HK-2 (cell line): ENCODE measurements at regions not wholly inside any gene's neighbourhood (a gene's known extent, or its start where the extent isn't known, plus 50 kb on each side); places are given as distances from the start of the nearest gene placed in this dataset.

Experiments
- DNase-seq: peaks from one replicate; pipeline ENCODE4 v3.0.0-alpha.2; 2018; ENCODE audit not compliant: unreplicated experiment

GRCh38 chrX:39941332-39941920 is 156.3 kb downstream of the BCOR start:
- DNase-seq = no peak

- no peak for DNase-seq
Observed at GRCh38 chrX:39944416-39944815, 153.3 kb downstream of the BCOR start.

GRCh38 chrX:39945709-39946108 is 152.0 kb downstream of the BCOR start:
- DNase-seq = no peak

DNA sequence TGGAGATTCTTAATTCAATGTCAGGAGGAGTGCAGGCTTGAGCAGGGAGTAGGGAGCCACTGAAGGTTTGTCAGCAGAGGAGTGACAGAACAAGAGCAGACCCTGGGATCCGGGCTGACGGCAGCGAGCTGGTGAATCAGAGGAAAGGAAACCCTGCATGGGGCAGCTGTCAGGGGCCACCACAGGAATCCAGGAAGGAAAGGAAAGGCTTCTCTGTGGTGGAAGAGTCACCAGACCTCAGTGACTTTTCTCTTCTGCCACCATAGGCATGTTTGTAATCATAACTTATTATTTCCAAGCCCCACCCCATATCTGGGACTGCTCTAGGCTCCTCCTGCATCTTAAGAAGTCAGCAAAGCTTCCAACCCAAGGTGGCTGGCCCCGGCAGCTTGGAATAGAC is 150.9 kb downstream of the BCOR start:
- peak; percentile 52 for DNase-seq

DNA sequence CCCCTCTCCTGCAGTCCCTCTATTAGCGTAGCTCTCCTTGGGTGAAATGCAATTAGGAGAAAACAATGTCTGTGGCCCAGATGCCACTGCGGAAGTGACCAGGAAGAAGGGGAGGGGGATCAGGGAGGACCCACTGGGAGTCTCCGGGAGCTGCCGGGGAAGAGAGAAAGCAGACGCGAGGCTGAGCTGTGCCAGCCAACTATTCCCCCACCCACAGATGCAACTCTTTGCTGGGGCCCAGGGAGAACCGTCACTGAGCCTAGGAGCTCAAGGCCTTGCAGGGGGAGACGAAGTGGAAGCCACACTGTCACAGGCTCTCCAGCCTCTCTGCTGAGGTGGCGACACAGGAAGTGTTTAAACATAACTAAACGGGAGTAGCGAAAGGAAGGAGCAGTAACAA is 149.2 kb downstream of the BCOR start:
- DNase-seq = no peak

DNA sequence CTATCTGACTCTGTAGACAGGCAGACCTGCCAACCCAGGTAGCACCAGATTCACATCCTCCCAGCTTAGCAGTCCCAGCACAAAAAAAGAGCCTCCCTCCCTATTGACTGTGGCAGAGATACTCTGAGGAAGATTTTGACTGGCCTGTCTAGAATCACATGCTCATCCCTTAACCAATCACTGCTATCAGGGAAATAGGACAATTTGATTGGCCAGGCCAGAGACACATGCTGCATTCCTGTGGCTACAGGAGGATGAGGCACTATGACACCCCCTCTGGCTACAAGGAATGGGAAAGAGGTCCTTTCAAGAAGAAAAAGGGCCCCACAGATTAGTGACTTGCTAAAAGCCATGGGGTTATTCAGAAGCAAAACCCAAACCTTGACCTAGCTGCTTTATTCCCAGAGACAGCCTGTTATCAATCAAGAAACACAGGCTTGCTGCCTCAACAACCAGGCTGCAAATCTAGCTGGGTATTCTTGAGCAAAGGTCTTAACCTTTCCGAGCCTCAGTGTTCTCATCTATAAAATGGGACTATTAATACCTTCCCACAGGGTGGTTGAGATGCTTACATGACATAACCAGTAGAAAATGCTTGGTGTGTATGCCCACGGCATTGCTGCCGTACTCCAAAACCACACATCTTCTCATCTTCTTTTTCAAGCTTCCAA is 147.6 kb downstream of the BCOR start:
- no peak for DNase-seq

GRCh38 chrX:39952989-39953388 is 144.8 kb downstream of the BCOR start:
- no peak for DNase-seq

- DNase-seq = peak; percentile 62
Observed at GRCh38 chrX:39953879-39954278, 143.9 kb downstream of the BCOR start.

GRCh38 chrX:39954851-39955250 is 142.9 kb downstream of the BCOR start:
- no peak for DNase-seq

GRCh38 chrX:39955625-39956024 is 142.1 kb downstream of the BCOR start:
- no peak for DNase-seq

- no peak for DNase-seq
Observed at GRCh38 chrX:39956803-39957394, 140.9 kb downstream of the BCOR start.

DNA sequence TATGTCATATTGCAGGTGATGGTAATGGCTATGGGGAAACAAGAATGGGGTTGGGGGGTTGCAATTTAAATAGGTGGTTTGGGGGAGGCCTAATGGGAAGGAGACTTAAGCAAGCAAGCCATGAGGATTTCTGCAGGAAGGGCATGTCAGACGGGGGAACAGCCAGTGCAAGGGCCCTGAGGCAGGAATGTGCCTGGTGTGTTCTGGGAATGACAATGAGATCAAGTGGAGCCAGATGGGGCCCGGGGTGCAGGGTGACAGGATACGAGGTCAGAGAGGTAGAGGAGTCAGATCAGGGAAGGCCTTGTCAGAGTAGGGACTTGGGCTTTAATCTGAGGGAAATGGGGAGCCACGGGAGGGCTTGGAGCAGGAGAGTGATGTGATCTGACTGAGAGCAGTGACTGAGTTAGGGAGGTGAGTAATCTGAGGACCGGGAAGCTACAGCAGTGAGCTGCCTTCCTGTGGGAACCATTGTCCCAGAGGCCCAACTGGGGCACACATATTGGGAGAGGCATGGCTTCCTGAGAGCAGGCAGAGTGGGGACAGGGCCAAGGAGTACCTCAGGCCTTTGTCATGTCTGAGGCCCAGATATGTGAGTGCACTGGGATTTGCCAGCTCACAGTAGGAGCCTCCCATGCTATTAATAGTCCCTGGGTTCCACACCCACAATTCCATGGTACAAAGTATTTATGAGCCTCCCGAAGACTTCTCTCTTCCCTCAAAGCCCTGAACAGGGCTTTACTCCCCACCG is 139.8 kb downstream of the BCOR start:
- no peak for DNase-seq

DNA sequence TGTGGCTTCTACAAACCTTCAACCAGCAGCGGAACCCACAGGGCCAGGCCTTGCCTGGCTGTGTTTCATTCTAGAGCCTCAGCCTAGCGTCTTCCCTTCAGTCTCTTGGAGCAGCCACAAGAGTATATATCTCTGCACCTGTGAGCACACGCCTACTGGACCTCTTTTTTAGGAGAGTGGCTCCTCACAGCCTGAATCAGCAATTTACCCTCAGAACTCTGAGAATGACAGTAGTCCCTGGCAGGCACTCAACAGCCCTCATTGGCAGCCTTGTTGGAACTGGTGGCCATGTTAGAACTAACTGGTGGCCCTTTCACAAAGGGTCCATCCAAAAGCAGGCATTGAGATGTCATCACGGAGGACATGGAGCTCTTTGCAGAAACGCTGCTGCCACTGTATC is 138.9 kb downstream of the BCOR start:
- DNase-seq = no peak

GRCh38 chrX:39960219-39960618 is 137.5 kb downstream of the BCOR start:
- DNase-seq = no peak

DNA sequence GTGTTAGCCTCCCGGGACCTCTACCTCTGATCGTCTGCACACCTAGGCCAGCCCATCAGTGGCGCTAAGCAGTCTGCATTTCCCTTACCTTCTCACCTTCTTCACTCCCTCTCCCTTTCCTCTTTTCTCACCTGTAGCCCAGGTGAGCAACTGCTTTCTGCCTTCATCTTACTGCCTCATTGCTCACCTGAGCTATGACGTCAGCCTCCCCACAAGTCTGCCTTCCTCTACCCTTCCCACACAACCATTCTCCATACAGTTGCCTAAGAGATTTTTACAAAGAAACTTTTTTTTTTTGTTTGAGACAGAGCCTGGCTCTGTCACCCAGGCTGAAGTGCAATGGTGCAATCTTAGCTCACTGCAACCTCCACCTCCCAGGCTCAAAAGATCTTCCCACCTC is 136.3 kb downstream of the BCOR start:
- no peak for DNase-seq

DNA sequence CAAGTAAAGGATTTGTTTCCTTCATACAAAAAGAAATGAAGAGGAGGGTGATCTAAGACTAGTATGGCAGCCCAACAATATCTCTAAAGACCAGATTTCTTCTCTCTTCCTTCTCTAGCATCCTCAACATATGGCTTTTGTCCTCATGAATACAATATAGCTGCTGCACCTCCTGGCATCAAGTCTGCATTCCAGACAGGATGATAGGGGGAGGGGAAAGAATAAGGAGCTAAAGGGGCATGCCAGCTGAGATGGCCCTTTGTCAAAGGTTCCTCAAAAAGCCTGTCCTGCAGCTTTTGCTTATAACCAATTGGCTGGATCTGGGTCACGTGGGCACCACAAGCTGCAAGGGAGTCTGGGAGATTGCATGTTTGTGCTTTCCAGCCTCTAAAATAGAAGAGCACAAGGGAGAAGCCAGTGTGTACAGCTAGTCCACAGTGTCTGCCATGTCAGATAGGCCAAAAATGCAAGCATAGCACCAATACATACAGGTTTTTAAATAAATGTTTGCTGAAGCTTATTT is 132.6 kb downstream of the BCOR start:
- no peak for DNase-seq

- no peak for DNase-seq
Observed at GRCh38 chrX:39966176-39966575, 131.6 kb downstream of the BCOR start.

- no peak for DNase-seq
Observed at GRCh38 chrX:39967348-39967747, 130.4 kb downstream of the BCOR start.

- no peak for DNase-seq
Observed at GRCh38 chrX:39969099-39969818, 128.5 kb downstream of the BCOR start.

- no peak for DNase-seq
Observed at GRCh38 chrX:39969819-39970504, 127.8 kb downstream of the BCOR start.

- DNase-seq = no peak
Observed at GRCh38 chrX:39971760-39972159, 126.0 kb downstream of the BCOR start.
